SK-N-SH (cell line): ENCODE measurements at regions not wholly inside any gene's neighbourhood (a gene's known extent, or its start where the extent isn't known, plus 50 kb on each side); places are given as distances from the start of the nearest gene placed in this dataset.

Source experiments
- EZH2phosphoT487 ChIP-seq: fragments of 200-600 bp; sonication (generic); IDR thresholded peaks from 2 replicates; pipeline ENCODE4 v1.6.1; 2017; ENCODE audit warnings: low read depth, mixed run types, mild to moderate bottlenecking, antibody characterized with exemption, moderate library complexity, borderline replicate concordance
- FOSL2 ChIP-seq: IDR thresholded peaks from 2 replicates; pipeline ENCODE4 v1.4.0; 2012; ENCODE audit warnings: low read depth, mild to moderate bottlenecking, moderate library complexity, borderline replicate concordance
- MXI1 ChIP-seq: IDR thresholded peaks from 2 replicates; pipeline ENCODE4 v1.6.1; 2012; ENCODE audit warnings: mild to moderate bottlenecking, low read depth, low read length, improper control_type of control experiment
- POLR2AphosphoS5 ChIP-seq: IDR thresholded peaks from 2 replicates; pipeline ENCODE4 v1.6.1; 2012; ENCODE audit warnings: low read depth, low read length
- RAD21 ChIP-seq: IDR thresholded peaks from 2 replicates; pipeline ENCODE4 v1.6.1; 2012; ENCODE audit warnings: mild to moderate bottlenecking, low read length
- SIN3A ChIP-seq: IDR thresholded peaks from 2 replicates; pipeline ENCODE4 v1.6.1; 2012; ENCODE audit warnings: low read depth, mild to moderate bottlenecking, low read length, moderate library complexity, borderline replicate concordance
- TAF1 ChIP-seq: IDR thresholded peaks from 2 replicates; pipeline ENCODE4 v1.6.1; 2012; ENCODE audit warnings: low read depth, mild to moderate bottlenecking, low read length, moderate library complexity, borderline replicate concordance
- TF ChIP-seq, protein P1 (sequence below): fragments of 200-600 bp; sonication (generic); IDR thresholded peaks from 2 replicates; pipeline ENCODE4 v1.6.1; 2017; ENCODE audit warnings: antibody characterized with exemption, mild to moderate bottlenecking, moderate library complexity
- TF ChIP-seq, protein P2 (sequence below): IDR thresholded peaks from 2 replicates; pipeline ENCODE4 v1.4.0; 2012; ENCODE audit warnings: low read depth, borderline replicate concordance
- TF ChIP-seq, protein P3 (sequence below): fragments of 150-350 bp; IDR thresholded peaks from 2 replicates; pipeline ENCODE4 v1.6.1; 2017; ENCODE audit warnings: antibody characterized with exemption, low read length, low read depth, borderline replicate concordance

GRCh38 chr7:85725026-85725425 lies 538.2 kb upstream of the SEMA3D start:
- TF ChIP-seq, protein P1, sequence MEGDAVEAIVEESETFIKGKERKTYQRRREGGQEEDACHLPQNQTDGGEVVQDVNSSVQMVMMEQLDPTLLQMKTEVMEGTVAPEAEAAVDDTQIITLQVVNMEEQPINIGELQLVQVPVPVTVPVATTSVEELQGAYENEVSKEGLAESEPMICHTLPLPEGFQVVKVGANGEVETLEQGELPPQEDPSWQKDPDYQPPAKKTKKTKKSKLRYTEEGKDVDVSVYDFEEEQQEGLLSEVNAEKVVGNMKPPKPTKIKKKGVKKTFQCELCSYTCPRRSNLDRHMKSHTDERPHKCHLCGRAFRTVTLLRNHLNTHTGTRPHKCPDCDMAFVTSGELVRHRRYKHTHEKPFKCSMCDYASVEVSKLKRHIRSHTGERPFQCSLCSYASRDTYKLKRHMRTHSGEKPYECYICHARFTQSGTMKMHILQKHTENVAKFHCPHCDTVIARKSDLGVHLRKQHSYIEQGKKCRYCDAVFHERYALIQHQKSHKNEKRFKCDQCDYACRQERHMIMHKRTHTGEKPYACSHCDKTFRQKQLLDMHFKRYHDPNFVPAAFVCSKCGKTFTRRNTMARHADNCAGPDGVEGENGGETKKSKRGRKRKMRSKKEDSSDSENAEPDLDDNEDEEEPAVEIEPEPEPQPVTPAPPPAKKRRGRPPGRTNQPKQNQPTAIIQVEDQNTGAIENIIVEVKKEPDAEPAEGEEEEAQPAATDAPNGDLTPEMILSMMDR, result no peak
- TF ChIP-seq POLR2AphosphoS5 (no peak), EZH2phosphoT487 (no peak), TAF1 (no peak), MXI1 (no peak), SIN3A (no peak), FOSL2 (no peak), RAD21 (no peak)
- TF ChIP-seq, protein P2, sequence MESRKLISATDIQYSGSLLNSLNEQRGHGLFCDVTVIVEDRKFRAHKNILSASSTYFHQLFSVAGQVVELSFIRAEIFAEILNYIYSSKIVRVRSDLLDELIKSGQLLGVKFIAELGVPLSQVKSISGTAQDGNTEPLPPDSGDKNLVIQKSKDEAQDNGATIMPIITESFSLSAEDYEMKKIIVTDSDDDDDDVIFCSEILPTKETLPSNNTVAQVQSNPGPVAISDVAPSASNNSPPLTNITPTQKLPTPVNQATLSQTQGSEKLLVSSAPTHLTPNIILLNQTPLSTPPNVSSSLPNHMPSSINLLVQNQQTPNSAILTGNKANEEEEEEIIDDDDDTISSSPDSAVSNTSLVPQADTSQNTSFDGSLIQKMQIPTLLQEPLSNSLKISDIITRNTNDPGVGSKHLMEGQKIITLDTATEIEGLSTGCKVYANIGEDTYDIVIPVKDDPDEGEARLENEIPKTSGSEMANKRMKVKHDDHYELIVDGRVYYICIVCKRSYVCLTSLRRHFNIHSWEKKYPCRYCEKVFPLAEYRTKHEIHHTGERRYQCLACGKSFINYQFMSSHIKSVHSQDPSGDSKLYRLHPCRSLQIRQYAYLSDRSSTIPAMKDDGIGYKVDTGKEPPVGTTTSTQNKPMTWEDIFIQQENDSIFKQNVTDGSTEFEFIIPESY, result no peak
- TF ChIP-seq, protein P3, sequence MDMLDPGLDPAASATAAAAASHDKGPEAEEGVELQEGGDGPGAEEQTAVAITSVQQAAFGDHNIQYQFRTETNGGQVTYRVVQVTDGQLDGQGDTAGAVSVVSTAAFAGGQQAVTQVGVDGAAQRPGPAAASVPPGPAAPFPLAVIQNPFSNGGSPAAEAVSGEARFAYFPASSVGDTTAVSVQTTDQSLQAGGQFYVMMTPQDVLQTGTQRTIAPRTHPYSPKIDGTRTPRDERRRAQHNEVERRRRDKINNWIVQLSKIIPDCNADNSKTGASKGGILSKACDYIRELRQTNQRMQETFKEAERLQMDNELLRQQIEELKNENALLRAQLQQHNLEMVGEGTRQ, result no peak
